Mesenchymal stem cell (in vitro differentiated cells and primary cell): ENCODE measurements at regions not wholly inside any gene's neighbourhood (a gene's known extent, or its start where the extent isn't known, plus 50 kb on each side); places are given as distances from the start of the nearest gene placed in this dataset.

ENCODE experiments used
- DNase-seq: peaks from one replicate; pipeline ENCODE4 v3.0.0-alpha.2; 2013
- H2AFZ ChIP-seq: one replicate; pipeline ENCODE4 v1.6.1; 2013; ENCODE audit warnings: low read depth, mild to moderate bottlenecking, control low read depth, inconsistent platforms, low read length, moderate library complexity
- H2AK5ac ChIP-seq: 2 replicates; pipeline ENCODE4 v1.6.1; 2013; ENCODE audit warnings: low read length, moderate library complexity, mild to moderate bottlenecking, inconsistent platforms; ENCODE audit not compliant: severe bottlenecking
- H2BK120ac ChIP-seq: one replicate; pipeline ENCODE4 v1.6.1; 2013; ENCODE audit warnings: low read depth, mild to moderate bottlenecking, inconsistent platforms, low read length, moderate library complexity
- H2BK12ac ChIP-seq, 2 experiments: one replicate each; pipeline ENCODE4 v1.6.1; 2013; ENCODE audit warnings: inconsistent platforms in 2 of 2, low read length in 2 of 2, mild to moderate bottlenecking in 2 of 2, moderate library complexity in 2 of 2, control low read depth in 1 of 2
- H2BK15ac ChIP-seq: one replicate; pipeline ENCODE4 v1.6.1; 2013; ENCODE audit warnings: mild to moderate bottlenecking, low read depth, inconsistent platforms; ENCODE audit not compliant: poor library complexity, severe bottlenecking
- H2BK5ac ChIP-seq: 2 replicates; pipeline ENCODE4 v1.6.1; 2013; ENCODE audit warnings: low read depth, mild to moderate bottlenecking, low read length, control low read depth, inconsistent platforms; ENCODE audit not compliant: poor library complexity, severe bottlenecking
- H3K14ac ChIP-seq, 2 experiments: one replicate each; pipeline ENCODE4 v1.6.1; 2013; ENCODE audit warnings: inconsistent platforms in 2 of 2, low read length in 2 of 2, control low read depth in 1 of 2, mild to moderate bottlenecking in 1 of 2, moderate library complexity in 1 of 2
- H3K18ac ChIP-seq, 2 experiments: one replicate each; pipeline ENCODE4 v1.6.1; 2013; ENCODE audit warnings: inconsistent platforms in 2 of 2, low read length in 2 of 2, control low read depth in 1 of 2, low read depth in 1 of 2, mild to moderate bottlenecking in 1 of 2
- H3K23ac ChIP-seq, 2 experiments: one replicate each; pipeline ENCODE4 v1.6.1; 2013; ENCODE audit warnings: inconsistent platforms in 2 of 2, low read length in 2 of 2, mild to moderate bottlenecking in 2 of 2, moderate library complexity in 2 of 2, control low read depth in 1 of 2
- H3K27ac ChIP-seq: 2 replicates; pipeline ENCODE4 v1.5.1; 2013; ENCODE audit warnings: mild to moderate bottlenecking, moderate library complexity, low read length, control low read depth, inconsistent platforms; ENCODE audit not compliant: poor library complexity, severe bottlenecking
- H3K27me3 ChIP-seq, 2 experiments: 2 replicates each; pipeline versions ENCODE4 v1.6.1 to v1.7.0; 2013; ENCODE audit warnings: low read length in 2 of 2, mild to moderate bottlenecking in 2 of 2, moderate library complexity in 2 of 2, control low read depth in 1 of 2, inconsistent platforms in 1 of 2; ENCODE audit not compliant: control insufficient read depth in 1 of 2, insufficient read depth in 1 of 2
- H3K36me3 ChIP-seq, 2 experiments: 2 replicates each; pipeline versions ENCODE4 v1.6.1 to v1.7.0; 2013; ENCODE audit warnings: low read length in 2 of 2, control low read depth in 1 of 2, inconsistent platforms in 1 of 2, low read depth in 1 of 2, mild to moderate bottlenecking in 1 of 2; ENCODE audit not compliant: insufficient read depth in 2 of 2, control insufficient read depth in 1 of 2
- H3K4ac ChIP-seq, 2 experiments: one replicate each; pipeline ENCODE4 v1.6.1; 2013; ENCODE audit warnings: inconsistent platforms in 2 of 2, low read length in 2 of 2, mild to moderate bottlenecking in 2 of 2, moderate library complexity in 2 of 2, control low read depth in 1 of 2, low read depth in 1 of 2
- H3K4me1 ChIP-seq: 2 replicates; pipeline ENCODE4 v1.6.1; 2013; ENCODE audit warnings: low read depth, low read length, control low read depth; ENCODE audit not compliant: control insufficient read depth, insufficient read depth
- H3K4me2 ChIP-seq: 2 replicates; pipeline ENCODE4 v1.6.1; 2013; ENCODE audit warnings: low read length, mild to moderate bottlenecking, inconsistent platforms; ENCODE audit not compliant: poor library complexity, severe bottlenecking
- H3K4me3 ChIP-seq, 2 experiments: 2 replicates each; pipeline versions ENCODE4 v1.5.1 to v1.7.0; 2013; ENCODE audit warnings: low read length in 2 of 2, mild to moderate bottlenecking in 2 of 2, control low read depth in 1 of 2, low read depth in 1 of 2; ENCODE audit not compliant: insufficient read depth in 1 of 2
- H3K79me1 ChIP-seq: replicated peaks from 2 replicates; pipeline ENCODE4 v1.6.1; 2013; ENCODE audit warnings: mild to moderate bottlenecking, control low read depth, low read length, inconsistent platforms; ENCODE audit not compliant: poor library complexity, severe bottlenecking
- H3K9ac ChIP-seq: 2 replicates; pipeline ENCODE4 v1.7.0; 2013; ENCODE audit warnings: mild to moderate bottlenecking, low read length, moderate library complexity
- H3K9me3 ChIP-seq: 2 replicates; pipeline ENCODE4 v1.7.0; 2013; ENCODE audit warnings: mild to moderate bottlenecking, low read length; ENCODE audit not compliant: control insufficient read depth
- H4K8ac ChIP-seq: one replicate; pipeline ENCODE4 v1.6.1; 2013; ENCODE audit warnings: inconsistent platforms, mild to moderate bottlenecking, low read length, moderate library complexity
- H4K91ac ChIP-seq: one replicate; pipeline ENCODE4 v1.6.1; 2013; ENCODE audit warnings: mild to moderate bottlenecking, low read length, inconsistent platforms
- WGBS: methylation state at CpG from one replicate; pipeline ENCODE4 v1.1.7; 2013; ENCODE audit warnings: mixed read lengths; 5-methylcytosine and 5-hydroxymethylcytosine counted together

GRCh38 chr2:5370158-5370557 is 322.0 kb upstream of the SOX11 start:
- 96% methylated on average over 5 of the region's 5 CpGs for WGBS
- no peak for DNase-seq
- Histone ChIP-seq H3K4me3 (no peak overlapping the region), H3K14ac (no peak overlapping the region), H2BK15ac (no peak overlapping the region), H2BK12ac (no peak overlapping the region), H4K91ac (no peak overlapping the region), H2BK5ac (no peak overlapping the region), H3K36me3 (no peaks in the 10 kb centered on the region), H2AFZ (no peak overlapping the region), H3K23ac (no peak overlapping the region), H3K79me1 (no peaks in the 10 kb centered on the region), H3K4ac (no peak overlapping the region), H3K4me1 (peaks cover 2% of the 10 kb centered on the region), H3K9ac (no peak overlapping the region), H3K27me3 (no peaks in the 10 kb centered on the region), H2AK5ac (no peak overlapping the region), H4K8ac (no peak overlapping the region), H2BK120ac (no peak overlapping the region), H3K9me3 (no peaks in the 10 kb centered on the region), H3K4me2 (no peak overlapping the region), H3K27ac (no peak overlapping the region), H3K18ac (no peak overlapping the region)

- no peak overlapping the region for H2AK5ac ChIP-seq
- WGBS = 69% methylated on average over 4 of the region's 6 CpGs
- H4K91ac ChIP-seq = no peak overlapping the region
- no peak overlapping the region for H3K27ac ChIP-seq
- H3K4ac ChIP-seq = no peak overlapping the region
- H3K27me3 ChIP-seq = no peaks in the 10 kb centered on the region
- peaks cover 2% of the 10 kb centered on the region for H3K4me1 ChIP-seq
- no peak for DNase-seq
- no peak overlapping the region for H4K8ac ChIP-seq
- no peak overlapping the region for H2BK12ac ChIP-seq
- no peak overlapping the region for H3K4me2 ChIP-seq
- H3K18ac ChIP-seq = no peak overlapping the region
- H2BK120ac ChIP-seq = no peak overlapping the region
- no peak overlapping the region for H3K23ac ChIP-seq
- no peak overlapping the region for H2BK5ac ChIP-seq
- no peaks in the 10 kb centered on the region for H3K9me3 ChIP-seq
- H3K9ac ChIP-seq = no peak overlapping the region
- H2AFZ ChIP-seq = no peak overlapping the region
- H3K4me3 ChIP-seq = no peak overlapping the region
- no peak overlapping the region for H2BK15ac ChIP-seq
- H3K79me1 ChIP-seq = no peaks in the 10 kb centered on the region
- H3K36me3 ChIP-seq = no peaks in the 10 kb centered on the region
- no peak overlapping the region for H3K14ac ChIP-seq
These were observed 320.0 kb upstream of the SOX11 start for GRCh38 chr2:5372141-5372540.

DNA sequence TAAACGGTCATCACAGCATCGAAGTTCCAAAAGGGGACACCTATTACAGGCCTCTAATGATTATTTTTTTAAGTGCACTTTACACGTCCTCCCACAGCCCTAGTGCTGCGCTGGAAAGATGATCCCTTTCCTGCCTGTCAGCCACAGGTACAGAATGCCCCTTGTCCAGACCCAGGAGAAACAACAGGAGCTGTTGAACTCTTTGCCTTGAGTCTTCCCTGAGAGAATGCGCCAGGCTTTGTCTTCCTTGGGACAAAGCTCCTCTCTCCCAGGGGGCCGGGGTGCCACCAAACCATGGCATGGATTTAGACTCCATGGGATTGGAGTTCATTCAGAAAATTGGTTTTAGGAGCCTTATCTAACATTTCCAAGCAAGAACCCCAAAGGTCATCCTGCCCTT is 319.0 kb upstream of the SOX11 start:
- Histone ChIP-seq H3K4me2 (no peak overlapping the region), H2BK15ac (no peak overlapping the region), H4K8ac (no peak overlapping the region), H3K27me3 (no peaks in the 10 kb centered on the region), H3K79me1 (no peaks in the 10 kb centered on the region), H3K9ac (no peak overlapping the region), H3K4me3 (no peak overlapping the region), H3K14ac (no peak overlapping the region), H3K36me3 (no peaks in the 10 kb centered on the region), H2BK5ac (no peak overlapping the region), H3K4ac (no peak overlapping the region), H3K9me3 (no peaks in the 10 kb centered on the region), H2AK5ac (no peak overlapping the region), H3K27ac (no peak overlapping the region), H2BK12ac (no peak overlapping the region), H2BK120ac (no peak overlapping the region), H2AFZ (no peak overlapping the region), H3K18ac (no peak overlapping the region), H3K23ac (no peak overlapping the region), H4K91ac (no peak overlapping the region), H3K4me1 (peaks cover 2% of the 10 kb centered on the region)
- DNase-seq = no peak
- WGBS = 30% methylated on average over 6 of the region's 6 CpGs

DNA sequence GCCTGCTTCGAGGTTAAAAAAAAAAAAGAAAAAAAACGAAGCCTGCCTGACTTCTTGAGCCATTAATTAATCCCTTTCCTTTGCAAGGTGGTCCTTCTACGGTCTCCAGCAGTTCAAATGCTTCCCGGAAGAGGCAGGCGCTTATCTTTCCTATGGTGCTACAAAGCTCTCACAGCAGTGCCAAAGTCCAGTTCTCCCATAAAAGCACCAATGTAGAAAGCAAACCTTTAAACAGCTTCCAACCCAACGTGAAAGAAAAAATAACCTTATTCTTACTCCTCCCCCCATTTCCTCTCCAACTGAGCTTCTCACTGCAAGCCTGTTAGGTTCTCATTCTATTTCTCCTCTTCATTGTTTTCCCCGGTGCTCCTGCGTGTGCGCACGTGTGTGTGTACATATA is 317.4 kb upstream of the SOX11 start:
- H3K9me3 ChIP-seq = no peaks in the 10 kb centered on the region
- 81% methylated on average over 10 of the region's 10 CpGs for WGBS

More for the DNA sequence above, 317.4 kb upstream of the SOX11 start:
- Histone ChIP-seq H2BK12ac (no peak overlapping the region), H4K8ac (no peak overlapping the region), H3K9ac (no peak overlapping the region), H3K18ac (no peak overlapping the region), H3K23ac (no peak overlapping the region), H3K27ac (no peak overlapping the region), H3K36me3 (no peaks in the 10 kb centered on the region), H3K4me1 (peaks cover 2% of the 10 kb centered on the region), H2BK5ac (no peak overlapping the region), H3K4ac (no peak overlapping the region), H3K27me3 (no peaks in the 10 kb centered on the region), H2BK120ac (no peak overlapping the region), H3K79me1 (no peaks in the 10 kb centered on the region), H3K14ac (no peak overlapping the region), H4K91ac (no peak overlapping the region), H3K4me3 (no peak overlapping the region), H2BK15ac (no peak overlapping the region), H2AFZ (no peak overlapping the region), H2AK5ac (no peak overlapping the region), H3K4me2 (no peak overlapping the region)
- DNase-seq = no peak
